ENCODE measurements at regions not wholly inside any gene's neighbourhood (a gene's known extent, or its start where the extent isn't known, plus 50 kb on each side); places are given as distances from the start of the nearest gene placed in this dataset.

- TF ChIP-seq POLR2A (IDR thresholded peaks at IDR 0.05; ENCODE audit: low read depth, low read length) (no peak), POLR2AphosphoS5 (IDR thresholded peaks at IDR 0.05; ENCODE audit: low read depth, low read length) (no peak)
Observed at GRCh38 chrX:76617020-76617419, 189.5 kb downstream of the MAGEE1 start.

Measured in GM12892 (cell line).